Retinal pigment epithelial cell (primary cell): ENCODE measurements at regions not wholly inside any gene's neighbourhood (a gene's known extent, or its start where the extent isn't known, plus 50 kb on each side); places are given as distances from the start of the nearest gene placed in this dataset.

ENCODE experiments used
- DNase-seq: peaks from one replicate; pipeline ENCODE4 v3.0.0-alpha.2; 2010; ENCODE audit warnings: low read depth
- H3K4me3 ChIP-seq: 2 replicates; pipeline ENCODE4 v1.5.1; 2011; ENCODE audit warnings: mild to moderate bottlenecking, low read length, control low read depth, moderate library complexity
- TF ChIP-seq, protein P1 (sequence below): conservative IDR thresholded peaks from 2 replicates; pipeline ENCODE4 v1.5.1; 2011; ENCODE audit warnings: low read depth, low read length, control low read depth, inconsistent platforms

- no peak overlapping the region for H3K4me3 ChIP-seq
- DNase-seq = no peak
- TF ChIP-seq, protein P1, sequence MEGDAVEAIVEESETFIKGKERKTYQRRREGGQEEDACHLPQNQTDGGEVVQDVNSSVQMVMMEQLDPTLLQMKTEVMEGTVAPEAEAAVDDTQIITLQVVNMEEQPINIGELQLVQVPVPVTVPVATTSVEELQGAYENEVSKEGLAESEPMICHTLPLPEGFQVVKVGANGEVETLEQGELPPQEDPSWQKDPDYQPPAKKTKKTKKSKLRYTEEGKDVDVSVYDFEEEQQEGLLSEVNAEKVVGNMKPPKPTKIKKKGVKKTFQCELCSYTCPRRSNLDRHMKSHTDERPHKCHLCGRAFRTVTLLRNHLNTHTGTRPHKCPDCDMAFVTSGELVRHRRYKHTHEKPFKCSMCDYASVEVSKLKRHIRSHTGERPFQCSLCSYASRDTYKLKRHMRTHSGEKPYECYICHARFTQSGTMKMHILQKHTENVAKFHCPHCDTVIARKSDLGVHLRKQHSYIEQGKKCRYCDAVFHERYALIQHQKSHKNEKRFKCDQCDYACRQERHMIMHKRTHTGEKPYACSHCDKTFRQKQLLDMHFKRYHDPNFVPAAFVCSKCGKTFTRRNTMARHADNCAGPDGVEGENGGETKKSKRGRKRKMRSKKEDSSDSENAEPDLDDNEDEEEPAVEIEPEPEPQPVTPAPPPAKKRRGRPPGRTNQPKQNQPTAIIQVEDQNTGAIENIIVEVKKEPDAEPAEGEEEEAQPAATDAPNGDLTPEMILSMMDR = no peak
Measured at GRCh38 chr14:65263177-65263788, 149.2 kb upstream of the FUT8 start.

GRCh38 chr14:65267856-65268255 is 144.7 kb upstream of the FUT8 start:
- TF ChIP-seq, protein P1 = no peak
- DNase-seq = no peak
- H3K4me3 ChIP-seq = no peak overlapping the region

DNA sequence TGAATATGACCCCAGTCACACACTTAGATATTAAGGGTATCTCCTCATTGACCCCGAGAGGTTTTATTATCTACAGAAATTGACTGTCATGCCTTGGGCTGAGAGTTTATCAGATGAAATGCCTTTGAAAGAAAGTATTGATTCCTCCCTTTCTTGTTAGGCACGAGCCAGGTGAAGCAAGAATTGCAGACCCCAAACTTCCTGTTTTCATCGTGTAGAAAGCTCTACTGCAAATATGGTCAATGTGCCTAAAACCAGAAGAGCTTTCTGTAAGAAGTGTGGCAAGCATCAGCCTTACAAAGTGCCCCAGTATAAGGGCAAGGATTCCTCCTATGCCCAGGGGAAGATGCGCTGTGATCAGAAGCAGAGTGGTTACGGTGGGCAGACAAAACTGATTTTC is 143.9 kb upstream of the FUT8 start:
- no peak for DNase-seq
- TF ChIP-seq, protein P1 = no peak

GRCh38 chr14:65269732-65270131 is 142.8 kb upstream of the FUT8 start:
- H3K4me3 ChIP-seq = no peak overlapping the region
- DNase-seq = no peak
- TF ChIP-seq, protein P1 = no peak

More for the DNA sequence above, 143.9 kb upstream of the FUT8 start:
- H3K4me3 ChIP-seq = no peak overlapping the region

DNA sequence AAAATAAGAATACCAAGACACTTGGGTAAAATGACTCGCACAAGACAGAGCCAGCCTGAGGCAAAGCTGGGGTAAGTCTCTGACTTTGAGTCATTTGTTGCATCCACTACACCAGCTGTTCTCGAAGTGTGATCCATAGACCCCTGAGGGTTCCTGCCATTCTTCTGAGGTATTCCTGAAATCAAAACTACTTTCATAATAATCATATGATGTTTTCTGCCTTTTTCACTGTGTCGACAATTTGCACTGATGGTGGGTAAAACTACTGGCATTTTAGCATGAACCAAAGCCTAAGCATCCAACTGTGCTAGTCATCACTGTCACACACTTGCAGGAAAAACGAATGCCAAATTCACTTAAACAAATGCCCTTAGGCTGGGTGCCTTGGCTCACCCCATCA is 135.5 kb upstream of the FUT8 start:
- no peak overlapping the region for H3K4me3 ChIP-seq
- TF ChIP-seq, protein P1 = no peak
- no peak for DNase-seq

DNA sequence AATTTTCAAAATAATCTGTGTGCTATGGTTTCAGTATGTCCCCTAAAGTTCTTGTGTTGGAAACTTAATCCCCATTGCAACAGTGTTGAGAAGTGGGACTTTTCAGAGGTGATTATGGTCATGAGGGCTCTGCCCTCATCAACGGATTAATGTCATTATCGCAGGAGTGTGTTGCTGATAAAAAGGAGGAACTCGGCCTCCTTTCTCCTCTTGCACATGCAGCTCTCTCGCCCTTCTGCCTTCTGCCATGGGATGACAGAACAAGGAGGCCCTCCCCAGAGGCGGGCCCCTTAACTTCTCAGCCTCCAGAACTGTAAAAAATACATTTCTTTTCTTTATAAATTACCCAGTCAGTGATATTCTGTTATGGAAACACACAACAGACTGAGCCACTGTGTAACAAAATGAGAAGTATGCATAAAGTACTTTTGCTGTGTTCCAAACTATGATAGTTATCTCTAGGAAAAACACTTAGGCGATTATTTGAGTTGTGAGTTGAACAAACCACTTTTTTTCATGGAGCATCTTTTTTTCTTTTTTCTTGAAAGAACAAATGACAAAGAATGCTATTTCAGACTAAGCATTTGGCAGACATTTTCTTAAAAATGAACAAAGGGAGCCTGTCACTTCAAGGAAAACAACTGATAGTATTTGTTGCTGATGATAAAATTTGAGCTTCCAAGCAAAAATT is 134.8 kb upstream of the FUT8 start:
- TF ChIP-seq, protein P1 = no peak
- DNase-seq = peak; percentile 26
- H3K4me3 ChIP-seq = no peak overlapping the region

- TF ChIP-seq, protein P1 = no peak
- DNase-seq = no peak
- H3K4me3 ChIP-seq = no peak overlapping the region
Measured at GRCh38 chr14:65278589-65278988, 133.9 kb upstream of the FUT8 start.
